Epithelial cell of esophagus (primary cell): ENCODE measurements at regions not wholly inside any gene's neighbourhood (a gene's known extent, or its start where the extent isn't known, plus 50 kb on each side); places are given as distances from the start of the nearest gene placed in this dataset.

Source experiments
- DNase-seq: peaks from one replicate; pipeline ENCODE4 v3.0.0; 2010; ENCODE audit warnings: low read depth
- H3K4me3 ChIP-seq: 2 replicates; pipeline ENCODE4 v1.5.1; 2011; ENCODE audit warnings: mild to moderate bottlenecking, low read length, control low read depth
- TF ChIP-seq, protein P1 (sequence below): IDR thresholded peaks from 2 replicates; pipeline ENCODE4 v1.5.1; 2011; ENCODE audit warnings: low read depth, mild to moderate bottlenecking, low read length, control low read depth, inconsistent platforms; ENCODE audit not compliant: insufficient read depth; ENCODE audit errors: missing control alignments

DNA sequence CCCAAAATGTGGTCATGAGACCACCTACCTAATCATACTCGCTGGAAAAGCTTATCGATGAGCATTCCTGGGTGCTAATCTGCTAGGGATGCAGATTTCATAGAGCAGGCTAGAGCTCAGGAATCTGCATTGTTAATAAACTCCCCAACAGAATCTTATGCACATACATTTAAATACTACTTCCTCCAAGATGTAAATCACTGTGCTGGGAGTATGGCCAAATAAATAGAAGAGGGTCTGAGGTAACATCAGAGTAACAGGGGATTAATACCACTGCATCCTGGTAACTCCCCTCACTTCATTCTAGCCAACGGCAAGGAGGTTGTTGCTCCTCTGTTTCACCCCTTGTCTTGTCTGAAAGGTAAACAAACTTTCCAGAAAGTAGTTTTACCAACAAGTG is 118.3 kb upstream of the SEMA6D start:
- H3K4me3 ChIP-seq: no peak overlapping the region
- no peak for DNase-seq
- TF ChIP-seq, protein P1, sequence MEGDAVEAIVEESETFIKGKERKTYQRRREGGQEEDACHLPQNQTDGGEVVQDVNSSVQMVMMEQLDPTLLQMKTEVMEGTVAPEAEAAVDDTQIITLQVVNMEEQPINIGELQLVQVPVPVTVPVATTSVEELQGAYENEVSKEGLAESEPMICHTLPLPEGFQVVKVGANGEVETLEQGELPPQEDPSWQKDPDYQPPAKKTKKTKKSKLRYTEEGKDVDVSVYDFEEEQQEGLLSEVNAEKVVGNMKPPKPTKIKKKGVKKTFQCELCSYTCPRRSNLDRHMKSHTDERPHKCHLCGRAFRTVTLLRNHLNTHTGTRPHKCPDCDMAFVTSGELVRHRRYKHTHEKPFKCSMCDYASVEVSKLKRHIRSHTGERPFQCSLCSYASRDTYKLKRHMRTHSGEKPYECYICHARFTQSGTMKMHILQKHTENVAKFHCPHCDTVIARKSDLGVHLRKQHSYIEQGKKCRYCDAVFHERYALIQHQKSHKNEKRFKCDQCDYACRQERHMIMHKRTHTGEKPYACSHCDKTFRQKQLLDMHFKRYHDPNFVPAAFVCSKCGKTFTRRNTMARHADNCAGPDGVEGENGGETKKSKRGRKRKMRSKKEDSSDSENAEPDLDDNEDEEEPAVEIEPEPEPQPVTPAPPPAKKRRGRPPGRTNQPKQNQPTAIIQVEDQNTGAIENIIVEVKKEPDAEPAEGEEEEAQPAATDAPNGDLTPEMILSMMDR: no peak

DNA sequence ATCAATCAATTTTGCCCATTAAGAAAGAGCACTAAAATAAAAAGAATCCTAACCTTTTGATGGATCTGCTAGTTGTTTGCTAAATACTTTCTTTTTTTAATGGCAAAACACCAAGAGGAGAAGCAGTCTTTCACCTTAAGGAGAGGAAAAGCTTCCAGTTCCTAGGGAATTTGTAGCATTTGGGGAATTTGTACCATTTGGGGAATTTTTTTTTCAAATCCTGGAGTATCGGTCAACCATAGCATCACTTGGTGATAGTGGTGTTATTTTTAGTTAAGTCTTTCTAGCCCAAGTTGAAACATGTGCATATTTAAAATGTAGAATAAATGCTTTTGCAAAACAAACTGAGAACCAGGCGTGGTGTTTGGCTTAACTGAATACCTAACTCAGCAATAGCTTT is 117.5 kb upstream of the SEMA6D start:
- TF ChIP-seq, protein P1: no peak
- no peak for DNase-seq
- no peak overlapping the region for H3K4me3 ChIP-seq

- TF ChIP-seq, protein P1: no peak
- no peak overlapping the region for H3K4me3 ChIP-seq
- DNase-seq: no peak
Observed at GRCh38 chr15:47602121-47602520, 115.2 kb upstream of the SEMA6D start.

DNA sequence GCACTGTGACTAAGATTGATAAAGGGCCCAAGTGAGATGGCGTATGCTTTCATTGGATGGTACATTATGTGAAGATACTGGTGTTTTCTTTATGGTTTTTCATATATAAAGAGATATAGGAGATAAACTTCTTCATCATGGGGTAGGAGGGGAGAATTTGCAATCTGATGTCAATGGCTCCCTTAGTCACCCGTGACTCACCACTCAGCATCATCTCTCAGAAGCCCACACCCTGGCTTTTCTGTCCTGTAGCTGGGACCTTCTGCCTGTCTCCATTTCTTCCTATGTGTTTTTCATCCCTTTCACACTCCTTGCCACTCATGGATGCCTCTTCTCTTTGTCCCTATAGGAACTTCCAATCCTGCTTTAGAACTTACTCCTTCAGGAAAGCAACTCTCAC is 114.3 kb upstream of the SEMA6D start:
- DNase-seq: peak; percentile 72
- TF ChIP-seq, protein P1: no peak
- no peak overlapping the region for H3K4me3 ChIP-seq

DNA sequence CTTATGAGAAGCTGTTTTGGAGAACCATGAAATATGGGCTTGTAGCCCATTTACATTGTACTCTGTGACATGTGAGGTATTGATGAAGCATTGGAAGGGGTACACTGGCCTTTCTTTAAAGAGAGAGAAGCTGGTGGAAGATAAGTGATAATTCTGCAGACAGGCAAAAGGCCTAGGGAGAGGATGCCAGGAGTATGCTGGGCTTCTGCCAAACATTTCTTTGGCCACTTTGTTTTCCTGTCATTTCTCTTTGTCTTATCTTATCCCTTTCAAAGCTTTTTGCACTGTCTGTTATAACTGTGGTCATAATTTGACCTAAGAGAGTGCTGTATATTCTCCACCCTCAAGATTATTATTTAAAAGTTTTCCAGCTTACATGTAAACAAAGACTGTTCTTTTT is 109.6 kb upstream of the SEMA6D start:
- DNase-seq: no peak
- H3K4me3 ChIP-seq: no peak overlapping the region
- TF ChIP-seq, protein P1: no peak

DNA sequence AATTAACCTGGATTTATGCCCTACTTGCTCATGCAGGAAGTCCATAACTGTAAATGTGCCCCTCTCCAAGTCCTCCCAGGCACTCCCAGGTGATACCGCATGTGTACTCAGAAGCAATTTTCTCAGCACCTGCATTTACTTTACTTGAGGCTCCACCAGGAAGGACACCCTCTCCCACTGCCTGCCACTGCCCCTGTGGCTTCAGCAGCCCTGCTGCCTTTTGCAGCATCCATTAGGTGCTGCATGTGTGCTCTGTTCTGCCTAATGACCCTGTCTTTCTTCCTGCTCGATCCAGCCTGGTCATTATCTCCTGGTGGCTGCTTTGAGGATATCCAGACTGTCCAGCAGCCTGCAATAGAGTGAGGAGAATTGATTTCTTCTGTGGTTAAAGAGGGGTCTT is 107.6 kb upstream of the SEMA6D start:
- DNase-seq: no peak
- TF ChIP-seq, protein P1: no peak
- no peak overlapping the region for H3K4me3 ChIP-seq

DNA sequence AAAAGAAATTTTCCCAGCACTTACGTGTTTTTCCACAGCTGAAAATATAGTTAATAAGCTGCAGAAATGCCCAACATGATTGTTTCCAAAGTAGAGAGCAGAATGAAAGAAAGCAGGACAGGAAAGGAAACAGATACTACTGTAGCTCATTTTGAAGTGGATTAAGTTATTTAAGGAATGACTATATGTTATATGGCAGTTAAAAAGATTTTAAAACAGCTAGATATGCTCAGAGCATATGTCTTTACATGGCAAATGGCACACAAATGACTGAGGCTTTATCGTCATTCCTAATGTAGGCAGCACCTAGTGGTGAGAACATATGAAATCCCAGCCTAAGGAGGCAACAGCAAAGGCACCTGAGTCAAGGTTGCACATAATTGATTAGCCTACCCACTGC is 106.6 kb upstream of the SEMA6D start:
- H3K4me3 ChIP-seq: no peak overlapping the region
- TF ChIP-seq, protein P1: peak; percentile 8
- no peak for DNase-seq
